Progenitor cell of endocrine pancreas (in vitro differentiated cells): ENCODE measurements at regions not wholly inside any gene's neighbourhood (a gene's known extent, or its start where the extent isn't known, plus 50 kb on each side); places are given as distances from the start of the nearest gene placed in this dataset.

Experiments
- DNase-seq: peaks from one replicate; pipeline ENCODE4 v3.0.0; 2021; ENCODE audit warnings: low spot score; ENCODE audit not compliant: unreplicated experiment
- H3K27ac Mint-ChIP-seq: 2 replicates; pipeline ENCODE4 v1.8.0; 2021; ENCODE audit warnings: mild to moderate bottlenecking, moderate library complexity, mixed read lengths
- H3K27me3 Mint-ChIP-seq: 2 replicates; pipeline ENCODE4 v1.8.0; 2021; ENCODE audit warnings: mixed read lengths
- H3K36me3 Mint-ChIP-seq: 2 replicates; pipeline ENCODE4 v1.8.0; 2022; ENCODE audit warnings: mixed read lengths; ENCODE audit not compliant: insufficient read depth
- H3K4me1 Mint-ChIP-seq: 2 replicates; pipeline ENCODE4 v1.8.0; 2021; ENCODE audit warnings: low read depth, mixed read lengths
- H3K4me3 Mint-ChIP-seq: 2 replicates; pipeline ENCODE4 v1.8.0; 2021; ENCODE audit warnings: low read depth, mild to moderate bottlenecking, moderate library complexity, mixed read lengths
- H3K9me3 Mint-ChIP-seq: 2 replicates; pipeline ENCODE4 v1.8.0; 2021; ENCODE audit warnings: low read depth, mixed read lengths
- CTCF ChIP-seq: fragments of 200-600 bp; sonication (generic); IDR thresholded peaks from one replicate; pipeline ENCODE4 v1.5.0; 2021; ENCODE audit warnings: antibody characterized with exemption, mild to moderate bottlenecking; ENCODE audit not compliant: unreplicated experiment

- no peak for DNase-seq
- Mint-ChIP-seq H3K27me3 (no peaks in the 10 kb centered on the region), H3K9me3 (no peaks in the 10 kb centered on the region), H3K27ac (peak overlapping the region; percentile 78), H3K4me1 (peaks cover 22% of the 10 kb centered on the region), H3K36me3 (peaks cover 2% of the 10 kb centered on the region), H3K4me3 (no peak overlapping the region)
- no peak for TF ChIP-seq CTCF
Observed at GRCh38 chr17:77421630-77421972, 280.8 kb downstream of the SEC14L1 start.

- Mint-ChIP-seq H3K27me3 (no peaks in the 10 kb centered on the region), H3K9me3 (no peaks in the 10 kb centered on the region), H3K36me3 (peaks cover under 1% of the 10 kb centered on the region), H3K4me3 (no peak overlapping the region), H3K4me1 (peaks cover 20% of the 10 kb centered on the region), H3K27ac (no peak overlapping the region)
- DNase-seq = no peak
- TF ChIP-seq CTCF = no peak
Observed at GRCh38 chr17:77422104-77422747, 281.5 kb downstream of the SEC14L1 start.

GRCh38 chr17:77422748-77423113, 282.0 kb downstream of the SEC14L1 start:
- H3K9me3 Mint-ChIP-seq = no peaks in the 10 kb centered on the region
- no peaks in the 10 kb centered on the region for H3K27me3 Mint-ChIP-seq
- TF ChIP-seq CTCF = no peak
- peaks cover 15% of the 10 kb centered on the region for H3K4me1 Mint-ChIP-seq
- H3K36me3 Mint-ChIP-seq = no peaks in the 10 kb centered on the region
- H3K27ac Mint-ChIP-seq = no peak overlapping the region
- H3K4me3 Mint-ChIP-seq = no peak overlapping the region
- no peak for DNase-seq

GRCh38 chr17:77423589-77424451, 283.1 kb downstream of the SEC14L1 start:
- Mint-ChIP-seq H3K4me3 (no peak overlapping the region), H3K27ac (peak overlapping the region; percentile 92), H3K4me1 (peaks cover 15% of the 10 kb centered on the region), H3K9me3 (no peaks in the 10 kb centered on the region), H3K36me3 (no peaks in the 10 kb centered on the region), H3K27me3 (no peaks in the 10 kb centered on the region)
- DNase-seq = no peak
- TF ChIP-seq CTCF = no peak

GRCh38 chr17:77424585-77425344, 284.0 kb downstream of the SEC14L1 start:
- Mint-ChIP-seq H3K4me1 (peaks cover 14% of the 10 kb centered on the region), H3K36me3 (no peaks in the 10 kb centered on the region), H3K9me3 (no peaks in the 10 kb centered on the region), H3K27me3 (no peaks in the 10 kb centered on the region), H3K4me3 (no peak overlapping the region), H3K27ac (no peak overlapping the region)
- TF ChIP-seq CTCF = no peak
- no peak for DNase-seq
